H1 (cell line): ENCODE measurements at regions not wholly inside any gene's neighbourhood (a gene's known extent, or its start where the extent isn't known, plus 50 kb on each side); places are given as distances from the start of the nearest gene placed in this dataset.

Experiments used
- BACH1 ChIP-seq: IDR thresholded peaks from 2 replicates; pipeline ENCODE4 v1.6.1; 2012; ENCODE audit warnings: low read length, improper control_type of control experiment
- CHD7 ChIP-seq: fragments of 300-600 bp; sonication (generic); IDR thresholded peaks from 2 replicates; pipeline ENCODE4 v1.7.1; 2012; ENCODE audit warnings: low read length, moderate library complexity, mild to moderate bottlenecking, inconsistent platforms; ENCODE audit not compliant: insufficient replicate concordance
- GABPA ChIP-seq: IDR thresholded peaks from 2 replicates; pipeline ENCODE4 v1.6.1; 2011; ENCODE audit warnings: mild to moderate bottlenecking, low read length, moderate library complexity, borderline replicate concordance; ENCODE audit not compliant: insufficient read depth
- HDAC2 ChIP-seq, 2 experiments: fragments of 300-600 bp in 1 of 2; sonication (generic) in 1 of 2; IDR thresholded peaks; 2 replicates each; pipeline ENCODE4 v1.6.1; 2011 to 2012; ENCODE audit warnings: low read depth in 2 of 2, low read length in 2 of 2, mild to moderate bottlenecking in 2 of 2, moderate library complexity in 2 of 2, borderline replicate concordance in 1 of 2, inconsistent platforms in 1 of 2
- HDAC6 ChIP-seq: IDR thresholded peaks from one replicate; pipeline ENCODE4 v1.7.1; 2012; ENCODE audit warnings: low read depth, mild to moderate bottlenecking, inconsistent platforms, low read length, moderate library complexity
- RFX5 ChIP-seq: IDR thresholded peaks from 2 replicates; pipeline ENCODE4 v1.6.1; 2011; ENCODE audit warnings: low read depth, low read length, improper control_type of control experiment, borderline replicate concordance
- TCF12 ChIP-seq: IDR thresholded peaks from 2 replicates; pipeline ENCODE4 v1.6.1; 2011; ENCODE audit warnings: low read depth, mild to moderate bottlenecking, low read length
- TEAD4 ChIP-seq: IDR thresholded peaks from 2 replicates; pipeline ENCODE4 v1.6.1; 2012; ENCODE audit warnings: low read depth, low read length, inconsistent platforms, mixed read lengths

- TF ChIP-seq CHD7 = no peak
- no peak for TF ChIP-seq HDAC2 (IDR thresholded peaks at IDR 0.05; ENCODE audit: borderline replicate concordance in 1 of 2, low read depth in 2 of 2, low read length in 2 of 2)
- no peak for TF ChIP-seq BACH1
- TF ChIP-seq HDAC6 = no peak
- TF ChIP-seq TEAD4 = no peak
- TF ChIP-seq TCF12 = no peak
- no peak for TF ChIP-seq RFX5
- TF ChIP-seq GABPA = no peak
Measured at GRCh38 chr16:80330150-80330549, 210.6 kb upstream of the DYNLRB2 start (continued).
